GM19328 (cell line): ENCODE measurements at regions not wholly inside any gene's neighbourhood (a gene's known extent, or its start where the extent isn't known, plus 50 kb on each side); places are given as distances from the start of the nearest gene placed in this dataset.
"Not testable (repeated sequence)": the region's sequence is repeated elsewhere in the genome, so short reads cannot be mapped to it uniquely, and the experiment has no call there.

Source experiments
- ATAC-seq: cut with Tn5 transposase; IDR thresholded peaks from one replicate; pipeline ENCODE4 v1.9.1; 2021; ENCODE audit warnings: mild to moderate bottlenecking, moderate library complexity; ENCODE audit not compliant: unreplicated experiment

DNA sequence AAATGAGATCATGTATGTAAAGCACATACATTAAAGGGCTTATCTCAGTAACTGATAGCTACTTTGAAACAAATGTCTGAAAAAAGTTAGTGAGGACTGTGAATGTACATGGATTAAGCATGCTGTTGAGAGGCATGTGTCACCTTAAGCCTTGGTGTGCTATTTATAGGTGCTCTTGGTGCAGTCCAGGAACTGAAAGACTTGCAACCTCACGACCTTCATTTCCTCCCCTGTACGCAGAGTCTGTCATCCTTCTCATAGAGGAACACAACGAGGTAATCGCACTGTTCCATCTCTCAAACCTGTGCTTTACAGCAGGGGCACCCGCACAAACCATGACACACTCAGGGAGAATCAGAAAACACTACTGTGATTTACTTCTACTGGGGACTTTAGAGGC lies 65.6 kb downstream of the UFM1 start:
- ATAC-seq = peak; percentile 98

DNA sequence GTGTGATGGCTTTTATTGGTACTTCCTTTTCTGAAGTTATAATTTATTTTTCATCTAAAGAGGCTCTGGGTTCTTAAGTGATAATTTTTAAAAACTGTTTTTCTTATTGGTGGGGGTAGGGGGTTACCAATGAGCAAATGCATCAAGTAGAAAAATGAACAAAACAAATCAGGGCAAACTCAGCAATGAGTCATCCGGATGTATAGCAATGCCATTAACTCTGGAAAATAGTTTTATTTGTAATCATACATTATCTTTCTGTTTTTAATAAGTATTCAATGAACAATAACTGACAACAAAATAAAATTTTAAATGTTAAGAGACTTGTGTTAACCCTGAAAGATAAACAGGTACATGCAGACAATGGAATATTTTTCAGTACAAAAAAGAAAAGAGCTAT lies 67.6 kb downstream of the UFM1 start:
- no peak for ATAC-seq

GRCh38 chr13:38417727-38418126 lies 68.1 kb downstream of the UFM1 start:
- ATAC-seq = peak; percentile 32

DNA sequence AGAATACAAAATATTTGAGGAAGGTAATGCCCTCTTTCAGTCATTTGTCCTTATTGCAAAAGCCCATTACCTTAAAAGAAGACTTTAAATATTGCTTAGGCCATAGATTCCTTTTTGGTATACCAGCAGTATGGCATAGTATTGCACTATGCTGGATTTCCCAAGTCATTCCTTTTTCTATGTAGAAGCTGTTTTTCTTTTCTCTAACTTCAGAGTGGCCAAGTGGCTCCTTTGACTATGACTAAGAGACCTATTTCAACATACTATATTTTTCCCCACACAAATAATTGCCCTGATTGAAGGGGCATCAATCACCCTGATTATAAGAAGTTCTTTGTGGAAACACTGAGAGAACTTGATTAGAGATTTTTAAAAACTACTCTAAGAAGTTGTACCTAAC lies 68.6 kb downstream of the UFM1 start:
- no peak for ATAC-seq

DNA sequence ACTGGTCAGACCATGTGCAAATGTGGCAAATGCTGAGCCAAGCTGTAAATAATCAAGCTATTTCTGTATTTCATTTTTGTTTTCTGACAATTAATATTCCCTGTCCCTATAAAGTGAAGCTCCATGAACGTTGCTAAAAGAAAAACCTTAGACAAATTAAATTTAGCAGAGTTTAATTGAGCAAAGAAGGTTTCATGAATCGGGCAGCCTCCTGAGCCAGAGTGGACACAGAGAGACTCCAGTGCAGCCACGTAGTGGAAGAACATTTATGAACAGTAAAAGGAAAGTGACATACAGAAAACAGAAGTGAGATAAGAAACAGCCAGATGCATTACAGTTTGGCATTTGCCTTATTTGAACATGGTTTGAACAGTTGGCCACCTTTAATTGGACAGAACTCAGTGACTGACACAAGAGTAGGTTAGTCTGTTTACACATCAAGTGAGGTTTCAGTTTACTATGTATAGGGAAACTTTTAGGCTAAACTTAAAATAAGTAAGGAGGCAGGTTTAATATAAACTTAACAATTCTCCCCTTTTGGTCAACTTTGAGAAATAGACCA lies 69.7 kb downstream of the UFM1 start:
- no peak for ATAC-seq

DNA sequence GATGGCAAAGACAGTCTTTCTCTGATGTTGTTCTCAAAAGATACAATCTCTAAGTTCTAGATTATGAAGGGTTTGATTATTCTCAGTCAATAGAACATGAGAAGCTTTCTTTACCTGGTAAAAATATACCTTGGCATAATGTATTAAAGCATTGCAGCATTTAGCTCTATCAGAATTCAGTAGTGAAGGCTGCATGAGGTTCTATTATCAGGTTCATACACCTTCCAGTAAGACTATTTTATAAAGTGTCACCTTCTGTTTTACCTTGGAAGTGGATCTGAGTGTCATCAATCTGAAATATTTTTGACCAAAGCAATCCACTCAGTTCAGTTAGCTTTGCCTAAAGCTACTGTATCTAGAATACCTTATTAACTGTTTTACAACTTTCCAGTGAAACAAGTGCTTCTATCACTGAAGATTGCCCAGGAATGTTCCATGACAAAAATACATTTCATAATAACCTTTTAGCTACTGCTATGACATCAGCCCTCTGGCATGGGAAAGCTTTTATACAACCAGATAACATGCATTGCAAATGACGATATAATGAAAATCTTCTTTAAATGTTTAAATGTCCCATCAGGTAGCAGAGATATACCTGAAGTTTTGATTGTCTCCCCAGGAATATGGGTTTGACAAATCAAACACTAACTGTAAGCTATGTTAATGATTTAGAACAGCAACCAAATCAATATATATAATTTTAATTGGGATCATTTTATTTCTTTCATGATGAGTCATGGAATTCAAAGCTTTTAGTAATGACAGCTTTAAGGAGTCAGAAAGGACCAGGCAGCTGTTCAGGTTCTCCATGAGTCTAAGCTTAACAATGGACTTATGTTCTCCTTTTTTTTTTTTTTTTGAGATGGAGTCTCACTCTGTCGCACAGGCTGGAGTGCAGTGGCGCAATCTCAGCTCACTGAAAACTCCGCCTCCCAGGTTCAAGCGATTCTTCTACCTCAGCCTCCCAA lies 72.2 kb downstream of the UFM1 start:
- no peak for ATAC-seq

DNA sequence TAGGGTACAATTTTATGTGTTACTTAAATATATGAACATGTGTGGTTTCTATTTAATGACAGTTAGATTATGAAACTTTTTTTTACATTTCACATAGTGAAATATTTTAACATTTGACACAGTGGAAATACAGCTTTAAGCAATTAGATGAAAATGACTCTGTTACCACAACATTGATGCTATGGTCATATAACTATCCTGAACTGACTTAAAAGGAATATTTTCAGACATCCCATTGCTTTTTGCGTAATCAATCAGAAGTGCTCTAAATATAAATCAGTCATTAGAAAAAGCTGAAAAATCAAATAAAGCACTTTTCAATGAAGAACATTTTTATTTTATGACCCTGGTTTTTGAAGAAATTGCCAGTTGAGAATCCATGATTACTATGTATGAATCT lies 80.3 kb downstream of the UFM1 start:
- ATAC-seq = no peak

GRCh38 chr13:38430796-38431195 lies 81.1 kb downstream of the UFM1 start:
- no peak for ATAC-seq

DNA sequence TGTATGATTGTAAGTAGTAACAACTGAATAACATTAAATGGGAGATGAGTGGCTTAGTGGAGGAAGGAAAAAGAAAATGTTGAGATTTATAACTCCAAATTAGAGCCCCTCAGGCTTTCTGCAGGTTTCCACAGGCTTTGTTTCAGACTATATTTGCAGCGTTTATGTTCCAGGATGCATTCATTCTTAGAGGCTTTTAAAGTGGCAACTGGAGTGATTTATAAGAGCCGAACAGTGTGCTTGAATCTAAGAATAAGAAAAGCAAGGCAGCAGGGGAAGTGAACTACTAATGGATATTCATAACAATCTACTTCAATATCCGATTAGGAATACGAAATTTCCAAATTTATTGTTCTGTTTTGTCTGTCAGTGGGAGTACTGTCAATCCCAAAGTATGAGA lies 91.0 kb downstream of the UFM1 start:
- no peak for ATAC-seq

GRCh38 chr13:38444904-38445303 lies 95.3 kb downstream of the UFM1 start:
- ATAC-seq = no peak

DNA sequence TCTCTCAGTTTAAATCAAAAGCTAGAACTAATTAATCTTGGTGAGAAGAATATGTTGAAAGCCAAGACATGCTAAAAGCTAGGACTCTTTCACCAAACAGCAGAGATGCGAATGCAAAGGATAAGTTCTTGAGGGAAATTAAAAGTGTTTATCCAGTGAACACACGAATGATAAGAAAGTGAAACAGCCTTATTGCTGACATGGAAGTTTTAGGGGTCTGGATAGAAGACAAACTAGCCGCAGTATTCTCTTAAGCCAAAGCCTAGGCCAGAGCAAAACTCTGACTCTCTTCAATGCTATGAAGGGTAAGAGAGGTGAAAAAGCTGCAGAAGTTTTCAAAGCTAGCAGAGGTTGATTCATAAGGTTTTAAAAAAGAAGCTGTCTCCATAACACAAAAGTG lies 103.0 kb downstream of the UFM1 start:
- ATAC-seq = no peak

DNA sequence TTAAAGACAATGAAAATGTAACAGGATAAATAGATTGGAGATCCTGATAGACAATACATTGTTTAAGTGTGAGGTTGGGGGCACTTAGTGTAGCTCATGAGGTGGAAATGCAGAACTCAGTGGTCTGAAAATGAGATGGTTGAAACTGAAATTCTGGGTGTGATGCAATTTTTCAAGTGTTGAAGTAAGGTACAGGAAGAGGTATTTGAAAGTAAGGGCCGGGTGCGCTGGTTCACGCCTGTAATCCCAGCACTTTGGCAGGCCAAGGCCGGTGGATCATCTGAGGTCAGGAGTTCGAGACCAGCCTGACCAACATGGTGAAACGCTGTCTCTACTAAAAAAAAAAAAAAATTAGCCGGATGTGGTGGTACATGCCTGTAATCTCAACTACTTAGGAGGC lies 113.0 kb downstream of the UFM1 start:
- no peak for ATAC-seq

GRCh38 chr13:38463048-38463447 lies 113.4 kb downstream of the UFM1 start:
- no peak for ATAC-seq

DNA sequence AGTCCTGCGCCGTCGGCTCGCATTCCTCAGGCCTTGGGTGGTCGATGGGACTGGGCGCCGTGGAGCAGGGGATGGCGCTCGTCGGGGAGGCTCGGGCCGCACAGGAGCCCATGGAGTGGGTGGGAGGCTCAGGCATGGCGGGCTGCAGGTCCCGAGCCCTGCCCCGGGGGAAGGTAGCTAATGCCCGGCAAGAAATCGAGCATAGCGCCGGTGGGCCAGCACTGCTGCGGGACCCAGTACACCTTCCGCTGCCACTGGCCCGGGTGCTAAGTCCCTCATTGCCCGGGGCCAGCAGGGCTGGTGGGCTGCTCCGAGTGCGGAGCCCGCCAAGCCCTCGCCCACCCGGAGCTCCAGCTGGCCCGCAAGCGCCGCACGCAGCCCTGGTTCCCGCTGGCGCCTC lies 122.8 kb downstream of the UFM1 start:
- not testable (repeated sequence) for ATAC-seq

DNA sequence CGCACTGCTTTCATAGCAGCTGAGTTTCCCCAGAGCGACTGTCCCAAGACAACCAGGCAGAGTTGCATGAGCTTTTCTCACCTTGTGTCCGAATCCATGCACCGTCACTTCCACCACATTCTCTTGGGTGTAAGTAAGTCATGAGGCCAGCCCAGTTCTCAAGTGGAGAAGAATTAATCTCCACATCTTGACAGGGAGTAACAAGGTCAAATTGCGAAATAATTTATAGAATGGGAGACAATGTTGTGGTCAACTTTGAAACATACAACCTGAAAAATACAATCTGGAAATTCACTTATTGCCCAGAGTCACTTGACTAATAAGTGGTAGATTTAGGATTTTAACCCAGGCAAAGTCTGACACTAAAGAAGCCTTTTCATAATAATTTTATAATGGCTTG lies 123.7 kb downstream of the UFM1 start:
- no peak for ATAC-seq

- ATAC-seq = no peak
Measured at GRCh38 chr13:38477676-38478075, 128.0 kb downstream of the UFM1 start.

- no peak for ATAC-seq
Measured at GRCh38 chr13:38483623-38484022, 134.0 kb downstream of the UFM1 start.

DNA sequence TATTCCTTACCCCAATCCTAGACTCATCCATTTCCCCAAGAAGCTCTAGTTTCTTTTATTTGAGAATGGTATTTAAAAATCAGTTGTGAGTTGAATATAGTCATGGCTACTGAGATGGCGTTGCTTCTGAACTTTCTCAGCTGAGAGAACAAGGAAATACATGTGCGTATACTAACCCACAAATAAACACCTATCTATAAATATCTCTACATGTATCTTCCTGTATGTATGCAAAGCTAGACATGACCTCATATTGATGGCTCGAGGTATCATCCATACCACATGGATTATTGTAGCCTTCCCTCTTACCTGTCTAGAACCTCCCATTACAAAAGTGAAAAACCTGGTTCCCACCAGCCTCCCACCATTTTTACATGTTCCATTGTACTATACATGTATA lies 141.0 kb downstream of the UFM1 start:
- ATAC-seq = no peak

DNA sequence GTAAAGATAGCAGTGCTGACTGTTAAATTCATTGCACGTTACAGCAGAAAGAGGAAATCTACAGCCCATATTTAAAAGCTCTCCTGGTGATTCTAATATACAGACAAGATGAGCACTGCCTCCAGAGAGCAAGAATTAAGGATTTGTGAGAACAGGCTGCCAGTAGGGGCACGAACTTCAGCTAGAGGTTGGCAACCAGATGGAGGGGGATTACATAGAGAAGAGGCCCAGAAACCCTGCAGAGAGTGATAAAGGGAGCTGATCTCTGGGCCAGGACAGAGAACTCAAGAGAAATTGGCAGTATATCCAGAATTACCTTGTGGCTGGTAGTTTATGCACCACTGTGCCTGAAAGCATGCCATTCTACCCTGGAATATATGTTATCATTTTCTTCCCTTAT lies 144.8 kb downstream of the UFM1 start:
- ATAC-seq = no peak

GRCh38 chr13:38496917-38497316 lies 147.3 kb downstream of the UFM1 start:
- ATAC-seq = no peak

DNA sequence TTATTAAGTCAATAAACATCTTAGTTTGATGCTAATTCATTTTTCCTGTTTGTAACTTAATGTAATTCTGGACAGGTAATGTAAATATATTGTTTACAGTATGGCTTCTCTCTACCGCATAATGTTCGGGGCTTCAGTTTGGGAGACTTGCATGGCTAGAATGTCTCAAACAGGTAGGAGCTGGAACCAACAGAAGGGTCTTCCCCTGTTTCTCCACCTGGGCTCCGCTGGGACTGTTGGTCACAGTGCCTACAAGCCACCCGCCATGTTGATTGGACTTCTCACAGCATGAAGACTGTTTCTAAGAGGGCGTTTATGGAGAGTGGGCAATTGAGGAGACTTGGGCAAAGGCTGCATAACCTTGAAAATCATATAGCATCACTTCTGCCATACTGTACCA lies 148.6 kb downstream of the UFM1 start:
- ATAC-seq = no peak

- ATAC-seq = no peak
Measured at GRCh38 chr13:38514575-38514974, 164.9 kb downstream of the UFM1 start.

GRCh38 chr13:38518328-38518727 lies 168.5 kb upstream of the FREM2 start:
- ATAC-seq = no peak
